Right lung (tissue), 2 donors: ENCODE measurements at regions not wholly inside any gene's neighbourhood (a gene's known extent, or its start where the extent isn't known, plus 50 kb on each side); places are given as distances from the start of the nearest gene placed in this dataset.
"Not testable (repeated sequence)": the region's sequence is repeated elsewhere in the genome, so short reads cannot be mapped to it uniquely, and the experiment has no call there.

Experiments used
- DNase-seq, 2 donors: peaks; one replicate each; pipeline ENCODE4 v3.0.0-alpha.2; 2013

DNA sequence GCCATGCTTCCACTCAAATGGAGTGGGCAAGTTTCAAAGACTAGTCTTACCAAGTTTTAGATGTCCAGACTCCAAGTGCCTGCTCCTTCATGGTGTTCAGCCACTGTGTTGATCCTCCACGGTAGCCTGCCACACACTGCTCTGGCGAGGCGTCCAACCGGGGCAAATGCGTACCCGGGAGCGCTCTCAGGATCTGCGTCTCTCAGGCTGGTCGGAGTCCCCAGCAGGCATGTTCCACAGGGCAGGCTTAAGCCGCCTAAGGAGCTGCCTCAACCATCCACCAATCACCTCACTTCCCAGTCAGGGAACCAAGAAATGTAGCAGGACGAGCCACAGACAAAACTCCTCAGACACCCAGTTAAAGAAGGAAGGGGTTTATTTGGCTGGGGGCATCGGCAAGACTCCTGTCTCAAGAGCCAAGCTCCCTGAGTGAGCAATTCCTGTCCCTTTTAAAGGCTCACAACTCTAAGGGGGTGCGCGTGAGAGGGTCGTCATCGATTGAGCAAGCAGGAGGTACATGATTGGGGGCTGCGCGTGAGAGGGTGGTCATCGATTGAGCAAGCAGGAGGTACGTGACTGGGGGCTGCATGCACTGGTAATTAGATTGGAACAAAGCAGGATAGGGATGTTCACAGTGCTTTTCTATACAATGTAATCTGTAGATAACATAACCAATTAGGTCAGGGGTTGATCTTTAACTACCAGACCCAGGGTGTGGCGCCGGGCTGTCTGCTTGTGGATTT is 816.2 kb downstream of the TRIB2 start:
- DNase-seq, result not testable (repeated sequence)

- DNase-seq, result no peak
Measured at GRCh38 chr2:13533524-13533922, 816.8 kb downstream of the TRIB2 start.

- no peak for DNase-seq
Measured at GRCh38 chr2:13536941-13537340, 820.2 kb downstream of the TRIB2 start.

DNA sequence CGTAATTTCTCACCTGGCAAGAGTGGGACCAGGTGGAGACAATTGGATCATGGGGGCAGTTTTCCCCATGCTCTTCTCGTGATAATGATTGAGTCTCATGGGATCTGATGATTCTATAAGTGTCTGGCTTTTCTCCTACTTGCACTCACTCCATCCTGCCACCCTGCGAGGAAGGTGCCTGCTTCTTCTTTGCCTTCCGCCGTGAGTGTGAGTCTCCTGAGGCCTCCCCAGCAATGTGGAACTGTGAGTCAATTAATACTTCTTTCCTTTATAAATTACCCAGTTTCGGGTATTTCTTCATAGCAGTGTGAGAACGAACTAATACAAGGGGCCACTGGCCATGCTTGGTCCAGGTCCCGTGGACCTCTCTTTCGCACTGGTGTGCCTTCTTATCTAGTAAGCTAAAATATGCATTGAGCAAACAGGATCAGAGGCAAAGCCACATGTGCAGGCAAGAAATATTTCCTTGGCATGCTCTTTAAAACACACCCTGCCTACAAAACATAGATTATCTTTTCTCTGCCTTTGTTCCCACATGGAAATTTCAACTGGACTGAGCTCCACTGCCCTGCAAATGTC is 821.1 kb downstream of the TRIB2 start:
- no peak for DNase-seq

DNA sequence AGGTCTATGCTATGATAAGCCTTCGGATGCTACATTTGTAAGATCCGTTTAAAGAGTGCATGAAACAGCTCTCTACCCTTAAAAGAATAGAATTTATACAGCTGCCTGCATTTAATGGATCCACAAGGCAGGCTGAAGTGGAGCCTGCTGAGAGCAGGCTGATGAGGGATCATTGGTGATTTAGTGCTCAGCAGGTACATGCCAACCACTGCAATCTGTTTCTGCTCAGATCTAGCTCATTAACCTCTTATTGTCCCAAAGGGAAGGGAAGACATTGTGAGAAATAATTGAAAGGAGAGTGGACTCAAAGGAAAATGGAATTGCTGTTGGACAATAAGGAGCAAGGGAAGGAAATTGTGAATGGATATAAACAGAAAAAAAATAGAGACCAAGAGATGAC is 822.6 kb downstream of the TRIB2 start:
- DNase-seq, result no peak

DNA sequence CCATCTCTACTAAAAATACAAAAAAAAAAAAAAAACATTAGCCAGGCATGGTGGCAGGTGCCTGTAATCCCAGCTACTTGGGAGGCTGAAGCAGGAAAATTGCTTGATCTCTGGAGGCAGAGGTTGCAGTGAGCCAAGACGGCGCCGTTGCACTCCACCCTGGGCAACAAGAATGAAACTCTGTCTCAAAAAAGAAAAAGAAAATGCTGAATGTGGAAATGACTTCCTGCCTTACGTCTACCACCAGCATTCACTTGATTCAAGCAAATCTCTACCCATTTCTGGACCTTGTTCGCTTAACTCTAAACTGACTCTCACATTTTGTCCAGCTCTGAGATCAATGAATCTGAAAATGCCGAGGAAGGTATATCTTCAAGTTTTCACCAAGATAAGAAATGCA is 825.3 kb downstream of the TRIB2 start:
- no peak for DNase-seq

DNA sequence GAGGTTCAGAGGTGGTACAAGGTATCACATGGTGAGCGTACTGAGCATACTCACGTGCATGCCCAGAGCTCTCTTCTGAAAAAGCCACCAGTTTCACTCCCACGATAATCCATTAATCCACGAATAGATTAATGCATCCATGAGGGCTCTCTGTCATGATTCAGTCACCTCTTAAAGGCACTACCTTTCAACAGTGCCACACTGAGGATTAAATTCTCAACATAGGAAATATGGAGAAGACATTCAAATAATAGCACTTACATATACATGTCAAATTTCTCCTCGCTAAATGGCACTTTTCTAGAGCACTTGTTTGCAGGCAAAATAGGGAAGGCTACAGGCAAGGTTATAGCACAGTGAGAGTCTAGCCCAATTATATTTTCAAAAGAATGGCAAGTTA is 825.9 kb downstream of the TRIB2 start:
- DNase-seq, result no peak

DNA sequence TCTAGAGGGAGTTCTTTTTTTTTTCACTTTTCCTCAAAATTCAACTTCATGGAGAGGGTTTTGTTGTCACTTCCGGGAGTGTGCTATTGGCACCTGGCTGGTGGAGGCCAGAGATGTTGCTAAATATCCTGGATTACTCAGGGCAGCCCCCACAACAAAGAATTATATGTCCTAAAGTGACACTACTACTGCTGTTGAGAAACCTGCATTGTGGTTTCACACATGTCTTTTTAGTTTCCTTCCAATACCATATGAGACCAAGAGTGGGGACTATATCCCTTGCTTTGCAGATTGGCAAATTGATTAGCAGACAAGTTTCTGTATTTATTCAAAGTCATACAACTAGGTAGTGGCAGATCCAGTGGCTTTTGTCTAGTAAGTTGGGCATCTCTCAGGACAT is 826.8 kb downstream of the TRIB2 start:
- DNase-seq, result no peak

- no peak for DNase-seq
Measured at GRCh38 chr2:13545320-13545719, 828.6 kb downstream of the TRIB2 start.

DNA sequence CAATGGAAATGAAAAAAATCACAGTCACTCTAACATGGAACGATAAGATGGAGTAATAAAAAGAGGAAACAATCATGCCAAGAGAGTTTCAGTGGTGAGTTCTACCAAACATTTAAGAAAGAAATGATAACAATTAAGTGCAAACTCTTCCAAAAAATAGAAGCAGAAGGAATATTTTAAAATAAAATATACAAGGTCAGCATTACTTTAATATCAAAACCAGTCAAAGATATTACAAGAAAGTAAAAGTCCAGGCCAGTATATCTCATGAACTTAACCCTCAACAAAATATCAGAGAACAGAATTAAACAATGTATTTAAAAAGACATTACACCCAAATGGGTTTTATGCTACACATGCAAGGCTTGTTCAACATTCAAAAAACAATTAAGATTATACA is 829.4 kb downstream of the TRIB2 start:
- no peak for DNase-seq

GRCh38 chr2:13550285-13551231 is 833.8 kb downstream of the TRIB2 start:
- DNase-seq, result no peak

DNA sequence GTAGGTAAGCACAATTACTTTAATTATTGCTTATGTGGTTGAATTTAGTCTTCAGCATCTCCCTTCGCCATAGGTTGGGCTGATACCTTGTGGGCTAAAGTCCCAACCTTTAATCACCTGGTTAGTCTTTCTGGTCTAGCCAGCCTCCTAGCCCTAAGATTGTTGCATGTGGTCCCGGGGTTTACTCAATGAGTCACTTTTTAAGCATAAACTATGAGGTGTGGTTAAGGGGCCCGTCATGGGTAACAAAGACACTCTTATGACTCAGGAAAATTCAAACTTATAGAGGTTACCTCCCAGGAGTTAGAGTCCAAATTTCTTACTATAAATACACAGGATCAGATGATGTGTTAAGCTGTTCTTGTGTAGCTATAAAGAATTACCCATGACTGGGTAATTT is 841.6 kb downstream of the TRIB2 start:
- DNase-seq, result no peak

DNA sequence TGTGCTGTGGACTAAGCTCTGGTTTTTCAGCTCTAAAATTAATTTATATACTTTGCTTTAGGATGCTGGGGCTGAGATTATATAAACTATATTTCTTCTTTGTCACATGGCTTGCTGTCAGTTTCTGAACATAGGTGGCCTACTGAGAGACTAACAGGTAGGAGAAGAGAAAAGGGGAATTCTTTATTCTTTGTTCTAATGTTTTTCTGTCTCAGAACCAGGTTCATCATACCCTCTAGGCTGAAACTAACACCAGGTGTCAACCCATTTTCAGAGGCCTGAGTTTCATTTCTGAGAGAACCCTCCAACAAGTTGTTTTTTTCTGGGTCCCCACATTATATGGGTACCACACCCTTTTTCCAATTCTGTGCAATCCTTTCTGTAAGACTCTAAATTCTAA is 843.6 kb downstream of the TRIB2 start:
- no peak for DNase-seq

DNA sequence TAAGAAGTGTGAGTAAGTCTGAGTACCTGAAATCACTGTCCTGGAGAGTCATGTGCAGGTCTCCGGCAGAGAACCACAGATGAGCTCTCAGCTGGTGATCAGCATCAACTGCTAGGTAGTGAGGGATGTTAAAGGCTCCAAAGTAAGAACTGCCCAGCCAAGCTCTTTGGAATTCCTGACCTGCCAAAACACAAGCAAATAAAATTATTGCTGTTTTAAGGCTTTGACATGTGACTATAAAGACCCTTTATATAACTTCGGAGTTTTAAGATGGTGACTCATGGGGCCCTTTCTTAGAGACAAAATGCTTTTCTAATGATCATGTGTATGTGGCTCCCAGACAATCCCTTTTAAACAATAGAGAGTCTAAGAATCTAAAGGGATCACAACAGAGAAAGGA is 855.7 kb downstream of the TRIB2 start:
- no peak for DNase-seq

DNA sequence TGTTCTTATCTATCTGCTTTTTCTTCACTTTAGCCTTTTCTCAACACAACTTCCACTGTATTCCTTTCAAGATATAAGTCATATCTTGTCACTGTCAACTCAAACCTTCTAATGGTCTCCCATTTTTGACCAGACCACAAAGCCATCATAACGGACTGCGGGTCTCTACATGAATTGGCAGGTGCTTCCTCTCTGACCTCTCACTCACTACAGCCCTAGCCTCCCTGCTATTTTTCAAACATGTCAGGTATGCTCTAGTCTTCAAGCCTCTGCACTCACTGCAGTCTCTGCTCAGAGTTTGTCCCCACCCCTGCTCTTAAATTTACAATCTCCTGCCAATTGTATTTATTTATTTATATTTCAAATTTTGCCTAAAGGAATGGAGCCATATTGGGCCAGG is 858.1 kb downstream of the TRIB2 start:
- DNase-seq, result no peak

DNA sequence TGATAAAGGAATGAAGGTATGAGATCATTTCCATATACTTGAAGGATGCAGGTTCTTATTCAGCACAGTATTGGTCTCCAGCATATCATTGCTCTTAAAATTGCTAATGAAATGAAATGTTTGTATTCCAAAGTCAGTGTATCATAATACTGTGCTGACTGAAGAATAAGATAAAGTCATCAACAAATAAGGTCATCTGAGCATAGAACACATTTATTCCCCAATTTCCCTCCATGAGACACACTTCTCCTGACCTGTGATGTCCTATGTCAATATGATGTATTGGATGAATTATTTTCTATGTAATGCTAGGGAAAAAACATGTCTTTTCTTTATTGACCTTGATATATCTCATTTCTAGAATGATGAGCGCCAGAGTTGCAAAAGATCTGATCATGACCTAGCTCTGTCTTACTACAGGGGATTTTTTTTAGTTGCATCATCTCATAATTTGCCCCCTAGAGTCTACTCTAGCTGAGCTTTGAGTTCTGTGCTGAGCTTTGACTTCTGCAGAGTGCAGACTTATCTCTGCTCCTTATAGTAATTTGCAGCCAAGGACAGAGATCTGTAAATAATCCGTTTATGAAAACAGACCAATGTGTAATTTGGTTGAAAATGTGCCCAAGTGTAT is 859.8 kb downstream of the TRIB2 start:
- DNase-seq, result no peak

DNA sequence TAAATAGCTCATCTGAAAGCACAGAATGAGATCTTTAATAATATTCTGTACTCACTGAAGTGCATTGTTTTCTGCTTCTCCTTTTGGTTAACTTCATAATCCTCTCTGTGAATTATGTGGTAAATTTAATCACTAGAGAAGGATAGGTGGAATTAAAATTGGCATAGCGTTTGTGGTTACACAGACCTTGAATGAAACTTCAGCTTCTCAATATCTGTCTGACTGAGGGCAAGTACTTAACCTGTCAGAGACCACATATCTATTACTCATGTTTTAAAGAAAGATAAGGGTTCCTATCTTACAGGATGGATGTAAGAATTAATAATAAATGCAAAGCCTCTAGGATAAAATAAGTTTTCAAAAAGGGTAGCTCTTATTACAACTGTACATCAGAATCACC is 861.8 kb downstream of the TRIB2 start:
- DNase-seq, result no peak

- no peak for DNase-seq
Measured at GRCh38 chr2:13581471-13581870, 864.7 kb downstream of the TRIB2 start.

- DNase-seq, result no peak
Measured at GRCh38 chr2:13583609-13584008, 866.9 kb downstream of the TRIB2 start.

DNA sequence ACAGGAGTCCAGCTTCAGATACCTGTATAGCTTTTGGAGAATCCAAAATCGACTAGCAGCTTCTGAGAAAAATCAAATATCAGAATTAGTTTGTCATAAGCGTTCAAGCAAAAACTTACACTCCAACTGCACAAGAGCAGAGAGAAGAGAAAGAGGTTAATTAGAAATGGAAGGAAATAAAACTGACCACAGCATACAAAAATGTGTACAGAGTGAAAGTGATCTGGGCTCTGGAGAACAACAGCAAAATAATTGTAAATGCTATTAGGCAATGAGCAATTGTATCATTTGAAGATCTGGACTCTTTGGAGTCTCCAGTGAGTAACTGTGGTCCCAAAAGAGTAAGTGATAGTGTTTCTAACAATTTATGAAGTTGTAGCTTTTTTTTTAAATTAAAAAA is 867.3 kb downstream of the TRIB2 start:
- DNase-seq, result no peak

DNA sequence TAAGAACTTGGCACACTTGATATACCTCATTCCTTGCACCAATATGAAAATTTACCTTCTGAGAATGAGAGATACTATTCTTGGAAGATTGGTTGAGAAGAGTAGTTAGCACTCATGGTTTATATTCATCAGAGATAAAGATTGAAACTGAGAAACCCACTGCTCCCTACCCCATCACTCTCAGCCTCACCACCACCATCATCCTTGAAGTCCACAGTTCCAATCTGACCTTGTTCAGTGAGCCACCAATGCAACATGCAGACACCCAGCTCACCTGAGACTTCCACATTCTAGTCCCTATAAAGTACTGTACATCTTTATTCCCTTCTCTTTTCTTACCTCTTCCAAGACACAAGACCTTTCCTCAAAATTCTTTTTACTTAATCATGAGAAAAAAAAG is 869.0 kb downstream of the TRIB2 start:
- DNase-seq, result no peak

DNA sequence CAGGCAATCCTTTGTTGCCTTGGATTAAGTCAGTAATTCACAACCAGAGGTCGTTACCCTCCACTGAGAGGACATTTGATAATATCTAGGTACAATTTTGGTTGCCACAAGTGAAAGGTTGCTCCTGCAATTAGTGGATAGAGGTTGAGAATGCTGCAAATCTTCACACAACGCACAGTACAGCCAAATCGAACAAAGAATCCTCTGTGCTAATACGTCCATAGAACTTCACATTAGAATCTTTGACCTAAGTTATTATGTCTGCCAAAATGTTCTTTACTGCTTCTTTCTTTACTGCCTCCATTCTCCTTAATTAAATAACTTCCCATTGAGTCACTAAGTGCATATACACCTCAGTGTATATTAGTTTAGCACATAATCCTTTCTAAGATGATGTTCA is 879.5 kb downstream of the TRIB2 start:
- no peak for DNase-seq
